ENCODE measurements at regions not wholly inside any gene's neighbourhood (a gene's known extent, or its start where the extent isn't known, plus 50 kb on each side); places are given as distances from the start of the nearest gene placed in this dataset.

DNA sequence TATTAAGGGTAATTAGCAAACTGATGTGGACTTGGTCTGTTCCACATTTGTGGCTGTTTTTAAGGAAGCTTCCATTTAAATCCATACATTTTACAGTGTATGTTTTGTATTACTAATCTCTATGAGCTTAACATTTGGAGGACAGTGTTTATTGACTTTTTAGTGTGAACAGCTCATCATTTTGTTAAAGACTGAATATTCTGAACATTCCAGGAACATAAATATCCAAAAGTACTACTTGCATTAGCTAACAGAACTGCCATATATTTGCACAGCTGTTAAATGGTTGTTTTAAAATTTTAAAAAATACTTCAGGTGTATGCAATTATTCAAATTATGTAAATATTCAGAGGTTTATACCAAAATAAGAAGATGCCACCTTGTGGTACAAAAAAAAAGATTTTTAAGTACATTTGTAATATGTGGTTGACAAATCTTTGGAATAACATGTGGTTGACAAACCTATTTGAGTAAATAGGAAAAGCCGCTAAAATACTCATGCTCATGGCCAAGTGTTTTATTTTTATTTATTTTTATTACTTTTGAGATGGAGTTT, 439.7 kb upstream of the FANCL start:
- TF ChIP-seq POLR2A (IDR thresholded peaks at IDR 0.05; ENCODE audit: low read length) (no peak), GATA1 (IDR thresholded peaks at IDR 0.05; ENCODE audit: low read depth, low read length) (no peak)
